GM12878 (cell line): ENCODE measurements at regions not wholly inside any gene's neighbourhood (a gene's known extent, or its start where the extent isn't known, plus 50 kb on each side); places are given as distances from the start of the nearest gene placed in this dataset.

Experiments used
- ATAC-seq: fragments of 200-7000 bp; cut with Tn5 transposase; 3 replicates; pipeline ENCODE4 v1.9.1; 2020; ENCODE audit warnings: mild to moderate bottlenecking, moderate library complexity
- BruUV-seq: library from RNA; stranded (reverse); fragments of 400-500 nt; replicated peaks from 2 replicates; lab custom pipeline; 2021; lab: Mats Ljungman, UMichigan
- CTCF ChIA-PET: fragments of 300-600 bp; sonication (Branson Sonifier 250); formaldehyde crosslinking; extraction: SDS; loops from one replicate; lab custom pipeline; 2021; ENCODE audit warnings: inconsistent platforms; lab: Yijun Ruan, JAX
- POLR2A ChIA-PET: fragments of 350-600 bp; formaldehyde crosslinking; extraction: SDS; loops from one replicate; lab custom pipeline; 2021; ENCODE audit warnings: inconsistent platforms; lab: Charles Lee
- RAD21 ChIA-PET: fragments of 300-600 bp; sonication (Branson Sonifier 250); formaldehyde crosslinking; loops from one replicate; lab custom pipeline; 2023; ENCODE audit warnings: antibody characterized with exemption; ENCODE audit not compliant: unreplicated experiment; lab: Charles Lee
- SMC1A ChIA-PET: fragments of 300-600 bp; sonication (Branson Sonifier 250); formaldehyde crosslinking; loops from one replicate; lab custom pipeline; 2023; ENCODE audit not compliant: unreplicated experiment, uncharacterized antibody; lab: Charles Lee
- DNase-seq: peaks from one replicate; pipeline ENCODE4 v3.0.0-alpha.2; 2011; ENCODE audit warnings: low read depth, low spot score
- FAIRE-seq: peaks from 3 replicates; lab custom pipeline; 2011; peaks lifted over from hg19 to GRCh38; lab: Jason Lieb, UNC
- H2AFZ ChIP-seq: 2 replicates; pipeline ENCODE4 v1.6.0; 2011; ENCODE audit warnings: low read depth, low read length, control low read depth; ENCODE audit not compliant: control insufficient read depth
- H3K27ac ChIP-seq: 2 replicates; pipeline ENCODE4 v1.5.1; 2011; ENCODE audit warnings: control low read depth; ENCODE audit not compliant: control insufficient read depth, insufficient read depth
- H3K27me3 ChIP-seq, 2 experiments: replicated peaks in 1 of 2; 2 replicates each; pipeline versions ENCODE4 v1.6.0 to v1.6.1; 2011; ENCODE audit warnings: low read length in 1 of 2; ENCODE audit not compliant: control insufficient read depth in 2 of 2, insufficient read depth in 2 of 2
- H3K36me3 ChIP-seq, 2 experiments: 2 replicates each; pipeline ENCODE4 v1.5.1; 2011; ENCODE audit warnings: low read length in 1 of 2; ENCODE audit not compliant: control insufficient read depth in 2 of 2, insufficient read depth in 2 of 2
- H3K4me1 ChIP-seq: 2 replicates; pipeline ENCODE4 v1.6.1; 2011; ENCODE audit warnings: mild to moderate bottlenecking, low read length, moderate library complexity, mixed read lengths; ENCODE audit not compliant: control insufficient read depth, insufficient read depth
- H3K4me2 ChIP-seq: 2 replicates; pipeline ENCODE4 v1.6.0; 2011; ENCODE audit warnings: control low read depth; ENCODE audit not compliant: control insufficient read depth, insufficient read depth
- H3K4me3 ChIP-seq: fragments of 200-600 bp; sonication (generic); 2 replicates; pipeline ENCODE4 v1.5.1; 2016
- H3K79me2 ChIP-seq: 2 replicates; pipeline ENCODE4 v1.6.0; 2011; ENCODE audit warnings: low read length; ENCODE audit not compliant: control insufficient read depth, insufficient read depth
- H3K9ac ChIP-seq: 2 replicates; pipeline ENCODE4 v1.8.0; 2011; ENCODE audit warnings: low read length, control low read depth, mixed read lengths; ENCODE audit not compliant: control insufficient read depth, insufficient read depth
- H3K9me3 ChIP-seq: replicated peaks from 3 replicates; pipeline ENCODE4 v1.5.1; 2011; ENCODE audit warnings: mild to moderate bottlenecking, low read length; ENCODE audit not compliant: control insufficient read depth, insufficient read depth
- H4K20me1 ChIP-seq: 2 replicates; pipeline ENCODE4 v1.6.0; 2011; ENCODE audit not compliant: control insufficient read depth, insufficient read depth
- ETV6 ChIP-seq, 2 experiments: fragments of 450-650 bp in 1 of 2; IDR thresholded peaks in 1 of 2; conservative IDR thresholded peaks in 1 of 2; 2 replicates each; pipeline ENCODE4 v1.6.1; 2014; ENCODE audit warnings: antibody characterized with exemption in 1 of 2, borderline replicate concordance in 1 of 2, low read depth in 1 of 2, mild to moderate bottlenecking in 1 of 2, moderate library complexity in 1 of 2
- NFYB ChIP-seq: IDR thresholded peaks from 2 replicates; pipeline ENCODE4 v1.6.1; 2011; ENCODE audit warnings: low read depth, mild to moderate bottlenecking, low read length, improper control_type of control experiment, moderate library complexity; ENCODE audit not compliant: insufficient read depth
- NR2F1 ChIP-seq: fragments of 450-650 bp; conservative IDR thresholded peaks from 2 replicates; pipeline ENCODE4 v1.6.1; 2017; ENCODE audit warnings: mild to moderate bottlenecking
- RCOR1 ChIP-seq: conservative IDR thresholded peaks from 2 replicates; pipeline ENCODE4 v1.6.1; 2012; ENCODE audit warnings: low read depth, low read length, improper control_type of control experiment
- TCF7 ChIP-seq: IDR thresholded peaks from 2 replicates; pipeline ENCODE4 v1.6.1; 2014; ENCODE audit warnings: antibody characterized with exemption, borderline replicate concordance
- WRNIP1 ChIP-seq: IDR thresholded peaks from 2 replicates; pipeline ENCODE4 v1.6.1; 2011; ENCODE audit warnings: low read depth, low read length, improper control_type of control experiment, borderline replicate concordance
- WGBS: methylation state at CpG from one replicate; pipeline ENCODE4 v1.1.6; 2016; ENCODE audit warnings: low lambda C conversion rate; ENCODE audit not compliant: insufficient replicate concordance, insufficient coverage; ENCODE audit errors: missing lambda C conversion rate; 5-methylcytosine and 5-hydroxymethylcytosine counted together
- in situ Hi-C: fragments of 300-500 bp; cut with MboI; formaldehyde crosslinking; loops from 9 replicates; pipeline ENCODE4 v1.14.3; 2018; ENCODE audit warnings: mixed read lengths
- intact Hi-C: fragments of 100-400 bp; cut with micrococcal nuclease; formaldehyde crosslinking; loops from one replicate; pipeline ENCODE4 v1.14.2; 2022; ENCODE audit not compliant: unreplicated experiment
- TF ChIP-seq, protein P1 (sequence below): IDR thresholded peaks from 2 replicates; pipeline ENCODE4 v1.6.1; 2011; ENCODE audit warnings: low read depth, mild to moderate bottlenecking, low read length, moderate library complexity, borderline replicate concordance; ENCODE audit errors: extremely low read depth
- TF ChIP-seq, protein P2 (sequence below): IDR thresholded peaks from 2 replicates; pipeline ENCODE4 v1.6.1; 2012; ENCODE audit warnings: low read depth, low read length, improper control_type of control experiment
- TF ChIP-seq, protein P3 (sequence below): IDR thresholded peaks from 2 replicates; pipeline ENCODE4 v1.6.1; 2012; ENCODE audit warnings: improper control_type of control experiment, low read depth, low read length; ENCODE audit not compliant: insufficient replicate concordance
- TF ChIP-seq, protein P4 (sequence below): fragments of 150-350 bp; IDR thresholded peaks from 2 replicates; pipeline ENCODE4 v1.6.1; 2014; ENCODE audit warnings: mild to moderate bottlenecking, low read depth, low read length

DNA sequence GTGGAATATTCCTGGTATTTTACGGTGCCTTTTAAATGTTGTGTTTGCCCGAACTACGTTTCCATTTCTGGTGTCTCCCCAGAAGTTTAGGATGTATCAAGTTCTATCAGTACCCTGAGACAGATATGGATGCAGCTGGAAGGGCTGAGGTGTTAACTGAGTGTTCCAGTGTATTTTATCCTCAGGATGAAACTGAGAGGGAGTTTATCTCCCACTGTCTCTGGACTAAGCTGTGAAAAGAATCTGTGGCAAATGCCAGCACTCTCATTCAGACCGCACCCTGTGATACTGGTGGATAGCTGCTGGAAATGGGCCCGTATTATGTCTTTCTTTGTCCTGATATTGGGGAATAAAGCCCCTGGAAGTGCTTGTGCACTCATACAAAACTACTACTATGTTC is 887.2 kb upstream of the TYRP1 start:
- H3K27me3 ChIP-seq: no peaks in the 10 kb centered on the region
- CTCF ChIA-PET: no interaction called here
- H3K9me3 ChIP-seq: no peaks in the 10 kb centered on the region
- no peak overlapping the region for H3K9ac ChIP-seq
- TF ChIP-seq, protein P1, sequence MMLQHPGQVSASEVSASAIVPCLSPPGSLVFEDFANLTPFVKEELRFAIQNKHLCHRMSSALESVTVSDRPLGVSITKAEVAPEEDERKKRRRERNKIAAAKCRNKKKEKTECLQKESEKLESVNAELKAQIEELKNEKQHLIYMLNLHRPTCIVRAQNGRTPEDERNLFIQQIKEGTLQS: no peak
- TF ChIP-seq, protein P2, sequence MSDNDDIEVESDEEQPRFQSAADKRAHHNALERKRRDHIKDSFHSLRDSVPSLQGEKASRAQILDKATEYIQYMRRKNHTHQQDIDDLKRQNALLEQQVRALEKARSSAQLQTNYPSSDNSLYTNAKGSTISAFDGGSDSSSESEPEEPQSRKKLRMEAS: no peak
- TF ChIP-seq NR2F1: no peak
- TF ChIP-seq TCF7: no peak
- TF ChIP-seq, protein P3, sequence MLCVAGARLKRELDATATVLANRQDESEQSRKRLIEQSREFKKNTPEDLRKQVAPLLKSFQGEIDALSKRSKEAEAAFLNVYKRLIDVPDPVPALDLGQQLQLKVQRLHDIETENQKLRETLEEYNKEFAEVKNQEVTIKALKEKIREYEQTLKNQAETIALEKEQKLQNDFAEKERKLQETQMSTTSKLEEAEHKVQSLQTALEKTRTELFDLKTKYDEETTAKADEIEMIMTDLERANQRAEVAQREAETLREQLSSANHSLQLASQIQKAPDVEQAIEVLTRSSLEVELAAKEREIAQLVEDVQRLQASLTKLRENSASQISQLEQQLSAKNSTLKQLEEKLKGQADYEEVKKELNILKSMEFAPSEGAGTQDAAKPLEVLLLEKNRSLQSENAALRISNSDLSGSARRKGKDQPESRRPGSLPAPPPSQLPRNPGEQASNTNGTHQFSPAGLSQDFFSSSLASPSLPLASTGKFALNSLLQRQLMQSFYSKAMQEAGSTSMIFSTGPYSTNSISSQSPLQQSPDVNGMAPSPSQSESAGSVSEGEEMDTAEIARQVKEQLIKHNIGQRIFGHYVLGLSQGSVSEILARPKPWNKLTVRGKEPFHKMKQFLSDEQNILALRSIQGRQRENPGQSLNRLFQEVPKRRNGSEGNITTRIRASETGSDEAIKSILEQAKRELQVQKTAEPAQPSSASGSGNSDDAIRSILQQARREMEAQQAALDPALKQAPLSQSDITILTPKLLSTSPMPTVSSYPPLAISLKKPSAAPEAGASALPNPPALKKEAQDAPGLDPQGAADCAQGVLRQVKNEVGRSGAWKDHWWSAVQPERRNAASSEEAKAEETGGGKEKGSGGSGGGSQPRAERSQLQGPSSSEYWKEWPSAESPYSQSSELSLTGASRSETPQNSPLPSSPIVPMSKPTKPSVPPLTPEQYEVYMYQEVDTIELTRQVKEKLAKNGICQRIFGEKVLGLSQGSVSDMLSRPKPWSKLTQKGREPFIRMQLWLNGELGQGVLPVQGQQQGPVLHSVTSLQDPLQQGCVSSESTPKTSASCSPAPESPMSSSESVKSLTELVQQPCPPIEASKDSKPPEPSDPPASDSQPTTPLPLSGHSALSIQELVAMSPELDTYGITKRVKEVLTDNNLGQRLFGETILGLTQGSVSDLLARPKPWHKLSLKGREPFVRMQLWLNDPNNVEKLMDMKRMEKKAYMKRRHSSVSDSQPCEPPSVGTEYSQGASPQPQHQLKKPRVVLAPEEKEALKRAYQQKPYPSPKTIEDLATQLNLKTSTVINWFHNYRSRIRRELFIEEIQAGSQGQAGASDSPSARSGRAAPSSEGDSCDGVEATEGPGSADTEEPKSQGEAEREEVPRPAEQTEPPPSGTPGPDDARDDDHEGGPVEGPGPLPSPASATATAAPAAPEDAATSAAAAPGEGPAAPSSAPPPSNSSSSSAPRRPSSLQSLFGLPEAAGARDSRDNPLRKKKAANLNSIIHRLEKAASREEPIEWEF: no peak
- TF ChIP-seq ETV6 (conservative IDR thresholded peaks at IDR 0.05 in 1 of 2, IDR thresholded peaks at IDR 0.05 in 1 of 2; ENCODE audit: borderline replicate concordance in 1 of 2, low read depth in 1 of 2): no peak
- TF ChIP-seq, protein P4, sequence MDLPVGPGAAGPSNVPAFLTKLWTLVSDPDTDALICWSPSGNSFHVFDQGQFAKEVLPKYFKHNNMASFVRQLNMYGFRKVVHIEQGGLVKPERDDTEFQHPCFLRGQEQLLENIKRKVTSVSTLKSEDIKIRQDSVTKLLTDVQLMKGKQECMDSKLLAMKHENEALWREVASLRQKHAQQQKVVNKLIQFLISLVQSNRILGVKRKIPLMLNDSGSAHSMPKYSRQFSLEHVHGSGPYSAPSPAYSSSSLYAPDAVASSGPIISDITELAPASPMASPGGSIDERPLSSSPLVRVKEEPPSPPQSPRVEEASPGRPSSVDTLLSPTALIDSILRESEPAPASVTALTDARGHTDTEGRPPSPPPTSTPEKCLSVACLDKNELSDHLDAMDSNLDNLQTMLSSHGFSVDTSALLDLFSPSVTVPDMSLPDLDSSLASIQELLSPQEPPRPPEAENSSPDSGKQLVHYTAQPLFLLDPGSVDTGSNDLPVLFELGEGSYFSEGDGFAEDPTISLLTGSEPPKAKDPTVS: no peak
- no peak for TF ChIP-seq RCOR1
- no peak for TF ChIP-seq NFYB
- TF ChIP-seq WRNIP1: no peak
- SMC1A ChIA-PET: no interaction called here
- H3K79me2 ChIP-seq: no peaks in the 10 kb centered on the region
- H4K20me1 ChIP-seq: no peaks in the 10 kb centered on the region
- WGBS: 52% methylated on average over 5 of the region's 5 CpGs
- intact Hi-C loops (no loop called here), in situ Hi-C loops (no loop called here)
- FAIRE-seq (no peak), DNase-seq (no peak), ATAC-seq (no peak)
- H3K4me2 ChIP-seq: no peak overlapping the region
- no peak overlapping the region for H2AFZ ChIP-seq
- no peaks in the 10 kb centered on the region for H3K36me3 ChIP-seq
- no peaks in the 10 kb centered on the region for H3K4me1 ChIP-seq
- no TSS peak for BruUV-seq
- H3K4me3 ChIP-seq: no peak overlapping the region
- RAD21 ChIA-PET: no interaction called here
- no peak overlapping the region for H3K27ac ChIP-seq
- POLR2A ChIA-PET: no interaction called here
